Astrocyte (in vitro differentiated cells and primary cell): ENCODE measurements at regions not wholly inside any gene's neighbourhood (a gene's known extent, or its start where the extent isn't known, plus 50 kb on each side); places are given as distances from the start of the nearest gene placed in this dataset.

Source experiments
- DNase-seq: peaks from one replicate; pipeline ENCODE4 v3.0.0-alpha.2; 2010; ENCODE audit warnings: low read depth
- FAIRE-seq: peaks from 2 replicates; lab custom pipeline; 2011; peaks lifted over from hg19 to GRCh38; lab: Jason Lieb, UNC
- H2AFZ ChIP-seq: 2 replicates; pipeline ENCODE4 v1.6.0; 2012; ENCODE audit warnings: low read depth, low read length, inconsistent platforms
- H3K27ac ChIP-seq: 2 replicates; pipeline ENCODE4 v1.5.1; 2011; ENCODE audit warnings: low read depth, low read length, inconsistent platforms
- H3K27me3 ChIP-seq: 2 replicates; pipeline ENCODE4 v1.6.0; 2011; ENCODE audit warnings: low read length, inconsistent platforms; ENCODE audit not compliant: insufficient read depth
- H3K36me3 ChIP-seq: 2 replicates; pipeline ENCODE4 v1.5.1; 2011; ENCODE audit warnings: low read length, inconsistent platforms; ENCODE audit not compliant: insufficient read depth
- H3K4me1 ChIP-seq: 2 replicates; pipeline ENCODE4 v1.5.1; 2011; ENCODE audit warnings: low read length, inconsistent platforms; ENCODE audit not compliant: insufficient read depth
- H3K4me2 ChIP-seq: 2 replicates; pipeline ENCODE4 v1.6.0; 2012; ENCODE audit warnings: low read length, inconsistent platforms
- H3K4me3 ChIP-seq: 2 replicates; pipeline ENCODE4 v1.5.1; 2011; ENCODE audit warnings: low read depth, mild to moderate bottlenecking, low read length, inconsistent platforms; ENCODE audit not compliant: insufficient read depth
- H3K79me2 ChIP-seq: 2 replicates; pipeline ENCODE4 v1.6.0; 2012; ENCODE audit warnings: mild to moderate bottlenecking, low read length, inconsistent platforms; ENCODE audit not compliant: insufficient read depth
- H3K9ac ChIP-seq: 2 replicates; pipeline ENCODE4 v1.6.0; 2012; ENCODE audit warnings: mild to moderate bottlenecking, low read length, inconsistent platforms
- H3K9me3 ChIP-seq: 2 replicates; pipeline ENCODE4 v1.5.1; 2012; ENCODE audit warnings: low read depth, mild to moderate bottlenecking, low read length, inconsistent platforms; ENCODE audit not compliant: insufficient read depth
- H4K20me1 ChIP-seq: 2 replicates; pipeline ENCODE4 v1.6.0; 2012; ENCODE audit warnings: low read length, inconsistent platforms; ENCODE audit not compliant: insufficient read depth
- H3K27ac Mint-ChIP-seq: one replicate; pipeline ENCODE4 v1.8.0; 2021; ENCODE audit warnings: mild to moderate bottlenecking, mixed read lengths; ENCODE audit not compliant: unreplicated experiment
- H3K27me3 Mint-ChIP-seq: one replicate; pipeline ENCODE4 v1.8.0; 2021; ENCODE audit warnings: low read depth, mixed read lengths; ENCODE audit not compliant: unreplicated experiment
- H3K36me3 Mint-ChIP-seq: one replicate; pipeline ENCODE4 v1.8.0; 2021; ENCODE audit warnings: low read depth, mixed read lengths; ENCODE audit not compliant: unreplicated experiment
- H3K4me1 Mint-ChIP-seq: one replicate; pipeline ENCODE4 v1.8.0; 2021; ENCODE audit warnings: low read depth, mixed read lengths; ENCODE audit not compliant: unreplicated experiment
- H3K4me3 Mint-ChIP-seq: one replicate; pipeline ENCODE4 v1.8.0; 2021; ENCODE audit warnings: mild to moderate bottlenecking, moderate library complexity, mixed read lengths; ENCODE audit not compliant: unreplicated experiment
- H3K9me3 Mint-ChIP-seq: one replicate; pipeline ENCODE4 v1.8.0; 2021; ENCODE audit warnings: mild to moderate bottlenecking, mixed read lengths; ENCODE audit not compliant: unreplicated experiment
- CTCF ChIP-seq: IDR thresholded peaks from 2 replicates; pipeline ENCODE4 v1.5.1; 2011; ENCODE audit warnings: low read depth, mild to moderate bottlenecking, inconsistent platforms, low read length, moderate library complexity; ENCODE audit not compliant: insufficient read depth
- EZH2 ChIP-seq: IDR thresholded peaks from 2 replicates; pipeline ENCODE4 v1.6.1; 2012; ENCODE audit warnings: mild to moderate bottlenecking, low read length, inconsistent platforms; ENCODE audit not compliant: insufficient read depth

DNA sequence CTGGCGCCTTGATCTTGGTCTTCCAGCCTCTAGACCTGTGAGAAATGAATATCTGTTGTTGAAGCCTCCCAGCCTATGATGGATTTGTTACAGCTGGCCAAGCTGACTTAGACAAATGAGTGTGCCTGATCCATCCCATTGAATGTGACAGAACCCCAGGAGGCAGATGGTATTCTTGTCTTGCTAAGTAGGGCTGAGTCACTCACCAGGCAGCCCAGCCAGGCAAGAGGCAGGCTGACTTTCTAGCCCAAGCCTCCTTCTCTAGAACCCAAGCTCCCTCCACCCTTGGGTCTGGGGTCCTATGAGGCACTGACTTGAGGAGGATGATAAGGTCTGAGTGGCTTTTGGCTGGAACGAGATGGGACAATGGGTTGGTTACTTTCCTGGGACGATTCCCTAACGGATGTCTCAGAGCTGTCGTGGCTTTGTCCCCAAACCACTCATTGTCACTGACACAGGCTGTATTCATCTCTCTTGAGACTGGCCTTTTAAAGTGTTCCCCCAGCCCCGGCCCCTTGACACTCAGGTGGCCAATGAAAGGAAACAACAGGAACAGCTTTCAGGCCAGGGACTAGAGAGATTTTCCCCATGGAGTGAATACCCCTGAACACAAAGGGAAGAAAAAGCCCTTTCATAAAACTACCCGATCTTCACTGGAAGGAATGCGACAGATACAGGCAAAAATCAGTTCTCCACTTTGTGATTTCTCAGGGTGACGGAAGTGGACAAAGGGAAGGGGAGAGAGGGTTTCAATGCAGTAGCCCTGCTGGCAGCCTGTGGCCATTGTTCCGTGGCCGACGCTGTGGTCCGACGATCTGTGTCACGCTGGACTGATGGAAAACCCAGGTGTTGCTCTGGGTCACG is 264.2 kb downstream of the AACS start:
- no peaks in the 10 kb centered on the region for H3K27me3 ChIP-seq
- TF ChIP-seq CTCF: no peak
- TF ChIP-seq EZH2: no peak
- H3K36me3 ChIP-seq: no peaks in the 10 kb centered on the region
- H2AFZ ChIP-seq: no peak overlapping the region
- no peak overlapping the region for H3K4me3 ChIP-seq
- no peak for FAIRE-seq
- Mint-ChIP-seq H3K27ac (no peak overlapping the region), H3K27me3 (peaks cover 13% of the 10 kb centered on the region), H3K4me1 (no peaks in the 10 kb centered on the region), H3K4me3 (no peak overlapping the region), H3K36me3 (no peaks in the 10 kb centered on the region), H3K9me3 (peaks cover 6% of the 10 kb centered on the region)
- H4K20me1 ChIP-seq: no peaks in the 10 kb centered on the region
- H3K4me1 ChIP-seq: no peaks in the 10 kb centered on the region
- no peak overlapping the region for H3K27ac ChIP-seq
- no peaks in the 10 kb centered on the region for H3K79me2 ChIP-seq
- peak; percentile 5 for DNase-seq
- H3K9ac ChIP-seq: no peak overlapping the region
- peaks cover 2% of the 10 kb centered on the region for H3K9me3 ChIP-seq
- H3K4me2 ChIP-seq: no peak overlapping the region

DNA sequence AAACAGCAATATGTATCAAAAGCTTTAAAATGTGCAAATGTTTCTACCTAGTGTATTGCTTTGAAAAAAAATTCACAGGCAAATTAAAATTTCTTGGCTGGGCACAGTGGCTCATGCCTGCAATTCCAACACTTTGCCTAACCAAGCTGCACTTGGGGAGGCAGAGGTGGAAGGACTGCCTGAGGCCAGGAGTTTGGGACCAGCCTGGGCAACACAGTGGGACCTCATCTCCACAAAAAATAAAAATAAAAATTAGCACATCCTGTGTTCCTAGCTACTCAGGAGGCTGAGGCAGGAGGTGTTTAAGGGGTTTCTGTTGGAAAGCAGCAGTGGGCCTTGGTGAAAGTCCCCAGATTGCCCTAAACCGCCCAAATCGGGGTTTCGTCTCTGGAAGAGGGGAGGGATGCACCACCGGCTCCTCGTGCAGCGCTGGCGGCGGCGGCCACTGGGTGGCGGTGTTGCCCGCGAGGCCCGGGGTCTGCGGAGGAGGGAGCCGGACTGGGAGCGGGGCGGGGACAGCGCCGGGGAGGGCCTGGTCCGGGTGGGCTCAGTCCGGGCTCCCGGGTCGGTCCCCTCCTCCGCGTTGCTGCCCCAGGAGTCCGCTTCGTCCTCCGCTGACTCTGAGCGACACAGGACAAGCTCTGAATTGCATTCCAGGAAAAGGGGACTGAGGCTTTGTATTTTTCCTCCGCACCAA is 265.6 kb downstream of the AACS start:
- DNase-seq (peak; percentile 4), FAIRE-seq (no peak)
- H3K27ac ChIP-seq: peak overlapping the region; percentile 21
- H3K79me2 ChIP-seq: no peaks in the 10 kb centered on the region
- Mint-ChIP-seq H3K27me3 (peaks cover 13% of the 10 kb centered on the region), H3K4me1 (no peaks in the 10 kb centered on the region), H3K9me3 (peaks cover 6% of the 10 kb centered on the region), H3K27ac (no peak overlapping the region), H3K4me3 (peak overlapping the region; percentile 71), H3K36me3 (no peaks in the 10 kb centered on the region)
- peak; percentile 46 for TF ChIP-seq CTCF
- TF ChIP-seq EZH2: no peak
- H2AFZ ChIP-seq: peak overlapping the region; percentile 97
- no peaks in the 10 kb centered on the region for H3K27me3 ChIP-seq
- peaks cover 2% of the 10 kb centered on the region for H3K9me3 ChIP-seq
- H4K20me1 ChIP-seq: no peaks in the 10 kb centered on the region
- no peaks in the 10 kb centered on the region for H3K4me1 ChIP-seq
- peak overlapping the region; percentile 92 for H3K4me2 ChIP-seq
- peak overlapping the region; percentile 62 for H3K4me3 ChIP-seq
- H3K36me3 ChIP-seq: no peaks in the 10 kb centered on the region
- H3K9ac ChIP-seq: peak overlapping the region; percentile 83
